ENCODE measurements at regions not wholly inside any gene's neighbourhood (a gene's known extent, or its start where the extent isn't known, plus 50 kb on each side); places are given as distances from the start of the nearest gene placed in this dataset.

- intact Hi-C loops (cut with micrococcal nuclease): no loop called here
Observed at GRCh38 chr9:99515895-99516656, 294.0 kb downstream of the SEC61B start.

GRCh38 chr9:99516657-99517049 lies 294.6 kb downstream of the SEC61B start:
- intact Hi-C loops (cut with micrococcal nuclease): no loop called here

- intact Hi-C loops (cut with micrococcal nuclease): no loop called here
Observed at GRCh38 chr9:99523838-99524237, 297.8 kb upstream of the NR4A3 start.

- intact Hi-C loops (cut with micrococcal nuclease): no loop called here
Observed at GRCh38 chr9:99531313-99531712, 290.4 kb upstream of the NR4A3 start.

GRCh38 chr9:99533421-99533820 lies 288.3 kb upstream of the NR4A3 start:
- intact Hi-C loops (cut with micrococcal nuclease): no loop called here

- intact Hi-C loops (cut with micrococcal nuclease): no loop called here
Observed at GRCh38 chr9:99537996-99538395, 283.7 kb upstream of the NR4A3 start.

- intact Hi-C loops (cut with micrococcal nuclease): no loop called here
Observed at GRCh38 chr9:99544526-99544925, 277.2 kb upstream of the NR4A3 start.

GRCh38 chr9:99549441-99549840 lies 272.2 kb upstream of the NR4A3 start:
- intact Hi-C loops (cut with micrococcal nuclease): no loop called here

- intact Hi-C loops (cut with micrococcal nuclease): no loop called here
Observed at GRCh38 chr9:99555792-99556191, 265.9 kb upstream of the NR4A3 start.

GRCh38 chr9:99556998-99557397 lies 264.7 kb upstream of the NR4A3 start:
- intact Hi-C loops (cut with micrococcal nuclease): no loop called here

GRCh38 chr9:99557816-99558215 lies 263.9 kb upstream of the NR4A3 start:
- intact Hi-C loops (cut with micrococcal nuclease): no loop called here

- intact Hi-C loops (cut with micrococcal nuclease): no loop called here
Observed at GRCh38 chr9:99559776-99560175, 261.9 kb upstream of the NR4A3 start.

- intact Hi-C loops (cut with micrococcal nuclease): no loop called here
Observed at GRCh38 chr9:99560561-99560960, 261.1 kb upstream of the NR4A3 start.

GRCh38 chr9:99561509-99561917 lies 260.2 kb upstream of the NR4A3 start:
- intact Hi-C loops (cut with micrococcal nuclease): no loop called here

GRCh38 chr9:99561961-99562565 lies 259.6 kb upstream of the NR4A3 start:
- intact Hi-C loops (cut with micrococcal nuclease): no loop called here

- intact Hi-C loops (cut with micrococcal nuclease): no loop called here
Observed at GRCh38 chr9:99563364-99563763, 258.3 kb upstream of the NR4A3 start.

GRCh38 chr9:99565203-99565602 lies 256.5 kb upstream of the NR4A3 start:
- intact Hi-C loops (cut with micrococcal nuclease): no loop called here

GRCh38 chr9:99567436-99567835 lies 254.2 kb upstream of the NR4A3 start:
- intact Hi-C loops (cut with micrococcal nuclease): no loop called here

GRCh38 chr9:99569840-99570239 lies 251.8 kb upstream of the NR4A3 start:
- intact Hi-C loops (cut with micrococcal nuclease): no loop called here

GRCh38 chr9:99572567-99572966 lies 249.1 kb upstream of the NR4A3 start:
- intact Hi-C loops (cut with micrococcal nuclease): no loop called here

GRCh38 chr9:99573085-99573484 lies 248.6 kb upstream of the NR4A3 start:
- intact Hi-C loops (cut with micrococcal nuclease): no loop called here

- intact Hi-C loops (cut with micrococcal nuclease): no loop called here
Observed at GRCh38 chr9:99573886-99574285, 247.8 kb upstream of the NR4A3 start.

- intact Hi-C loops (cut with micrococcal nuclease): no loop called here
Observed at GRCh38 chr9:99576002-99576401, 245.7 kb upstream of the NR4A3 start.
